Chondrocyte (in vitro differentiated cells): ENCODE measurements at regions not wholly inside any gene's neighbourhood (a gene's known extent, or its start where the extent isn't known, plus 50 kb on each side); places are given as distances from the start of the nearest gene placed in this dataset.

ENCODE experiments used
- DNase-seq: peaks from one replicate; pipeline ENCODE4 v3.0.0; 2021; ENCODE audit warnings: mixed read lengths, low spot score
- H3K27ac Mint-ChIP-seq: one replicate; pipeline ENCODE4 v1.8.0; 2021; ENCODE audit warnings: mild to moderate bottlenecking, moderate library complexity, mixed read lengths; ENCODE audit not compliant: unreplicated experiment
- H3K27me3 Mint-ChIP-seq: 2 replicates; pipeline ENCODE4 v1.8.0; 2021; ENCODE audit warnings: low read depth, mixed read lengths
- H3K36me3 Mint-ChIP-seq: 2 replicates; pipeline ENCODE4 v1.8.0; 2021; ENCODE audit warnings: low read depth, mixed read lengths
- H3K4me1 Mint-ChIP-seq: 2 replicates; pipeline ENCODE4 v1.8.0; 2021; ENCODE audit warnings: low read depth, mild to moderate bottlenecking, mixed read lengths
- H3K4me3 Mint-ChIP-seq: one replicate; pipeline ENCODE4 v1.8.0; 2021; ENCODE audit warnings: mild to moderate bottlenecking, moderate library complexity, mixed read lengths; ENCODE audit not compliant: unreplicated experiment
- H3K9me3 Mint-ChIP-seq: 2 replicates; pipeline ENCODE4 v1.8.0; 2021; ENCODE audit warnings: low read depth, mixed read lengths
- CTCF ChIP-seq: fragments of 200-600 bp; sonication (generic); IDR thresholded peaks from 2 replicates; pipeline ENCODE4 v1.5.0; 2021; ENCODE audit warnings: antibody characterized with exemption, mild to moderate bottlenecking, moderate library complexity

- DNase-seq, result no peak
- no peak for TF ChIP-seq CTCF
- H3K9me3 Mint-ChIP-seq, result no peaks in the 10 kb centered on the region
- H3K36me3 Mint-ChIP-seq, result no peaks in the 10 kb centered on the region
- peaks cover 6% of the 10 kb centered on the region for H3K4me1 Mint-ChIP-seq
- no peak overlapping the region for H3K27ac Mint-ChIP-seq
- H3K4me3 Mint-ChIP-seq, result no peak overlapping the region
- peaks cover 7% of the 10 kb centered on the region for H3K27me3 Mint-ChIP-seq
These were observed 599.8 kb downstream of the RPL10L start for GRCh38 chr14:46051796-46052195.

- Mint-ChIP-seq H3K36me3 (no peaks in the 10 kb centered on the region), H3K9me3 (no peaks in the 10 kb centered on the region), H3K4me3 (no peak overlapping the region), H3K27me3 (peaks cover 6% of the 10 kb centered on the region), H3K4me1 (no peaks in the 10 kb centered on the region), H3K27ac (no peak overlapping the region)
- no peak for TF ChIP-seq CTCF
- DNase-seq, result no peak
These were observed 603.5 kb downstream of the RPL10L start for GRCh38 chr14:46048127-46048526.

- H3K9me3 Mint-ChIP-seq, result no peaks in the 10 kb centered on the region
- no peak overlapping the region for H3K4me3 Mint-ChIP-seq
- H3K4me1 Mint-ChIP-seq, result no peaks in the 10 kb centered on the region
- H3K27me3 Mint-ChIP-seq, result peaks cover 7% of the 10 kb centered on the region
- TF ChIP-seq CTCF, result no peak
- no peak overlapping the region for H3K27ac Mint-ChIP-seq
- no peak for DNase-seq
- H3K36me3 Mint-ChIP-seq, result no peaks in the 10 kb centered on the region
These were observed 615.5 kb downstream of the RPL10L start for GRCh38 chr14:46036099-46036498.

GRCh38 chr14:46034305-46034704 lies 617.3 kb downstream of the RPL10L start:
- TF ChIP-seq CTCF, result no peak
- peaks cover 1% of the 10 kb centered on the region for H3K27me3 Mint-ChIP-seq
- no peak overlapping the region for H3K27ac Mint-ChIP-seq
- no peaks in the 10 kb centered on the region for H3K36me3 Mint-ChIP-seq
- H3K4me3 Mint-ChIP-seq, result no peak overlapping the region
- H3K4me1 Mint-ChIP-seq, result no peaks in the 10 kb centered on the region
- DNase-seq, result no peak
- H3K9me3 Mint-ChIP-seq, result no peaks in the 10 kb centered on the region

- Mint-ChIP-seq H3K4me1 (no peaks in the 10 kb centered on the region), H3K36me3 (no peaks in the 10 kb centered on the region), H3K27ac (no peak overlapping the region), H3K4me3 (no peak overlapping the region), H3K27me3 (no peaks in the 10 kb centered on the region), H3K9me3 (peaks cover 3% of the 10 kb centered on the region)
- DNase-seq, result no peak
- no peak for TF ChIP-seq CTCF
These were observed 632.6 kb downstream of the RPL10L start for GRCh38 chr14:46018846-46019420.
